ENCODE measurements at regions not wholly inside any gene's neighbourhood (a gene's known extent, or its start where the extent isn't known, plus 50 kb on each side); places are given as distances from the start of the nearest gene placed in this dataset.

- TF ChIP-seq CTCF (conservative IDR thresholded peaks at IDR 0.05; ENCODE audit: low read depth, low read length): no peak
- no peak for DNase-seq (ENCODE audit: low read depth)
Observed at GRCh38 chr2:175624211-175624761, 377.8 kb downstream of the LNPK start.

GRCh38 chr2:175621821-175622220 is 380.2 kb downstream of the LNPK start:
- TF ChIP-seq CTCF (conservative IDR thresholded peaks at IDR 0.05; ENCODE audit: low read depth, low read length): no peak
- DNase-seq (ENCODE audit: low read depth): no peak
- H3K4me3 ChIP-seq (ENCODE audit: low read length): no peak overlapping the region

More at GRCh38 chr2:175624211-175624761, 377.8 kb downstream of the LNPK start:
- no peak overlapping the region for H3K4me3 ChIP-seq (ENCODE audit: low read length)

- no peak overlapping the region for H3K4me3 ChIP-seq (ENCODE audit: low read length)
- no peak for DNase-seq (ENCODE audit: low read depth)
- no peak for TF ChIP-seq CTCF (conservative IDR thresholded peaks at IDR 0.05; ENCODE audit: low read depth, low read length)
Observed at GRCh38 chr2:175620106-175620505, 382.0 kb downstream of the LNPK start.

- TF ChIP-seq CTCF (conservative IDR thresholded peaks at IDR 0.05; ENCODE audit: low read depth, low read length): no peak
- no peak for DNase-seq (ENCODE audit: low read depth)
- H3K4me3 ChIP-seq (ENCODE audit: low read length): no peak overlapping the region
Observed at GRCh38 chr2:175619179-175620045, 382.7 kb downstream of the LNPK start.

GRCh38 chr2:175612280-175612679 is 389.8 kb downstream of the LNPK start:
- no peak for TF ChIP-seq CTCF (conservative IDR thresholded peaks at IDR 0.05; ENCODE audit: low read depth, low read length)
- DNase-seq (ENCODE audit: low read depth): no peak
- no peak overlapping the region for H3K4me3 ChIP-seq (ENCODE audit: low read length)

GRCh38 chr2:175606010-175606841 is 395.8 kb downstream of the LNPK start:
- no peak overlapping the region for H3K4me3 ChIP-seq (ENCODE audit: low read length)
- DNase-seq (ENCODE audit: low read depth): peak; percentile 30

More at GRCh38 chr2:175606010-175606841, 395.8 kb downstream of the LNPK start:
- TF ChIP-seq CTCF (conservative IDR thresholded peaks at IDR 0.05; ENCODE audit: low read depth, low read length): no peak
